Fibroblast of skin of abdomen (primary cell): ENCODE measurements at regions not wholly inside any gene's neighbourhood (a gene's known extent, or its start where the extent isn't known, plus 50 kb on each side); places are given as distances from the start of the nearest gene placed in this dataset.

Experiments
- DNase-seq: peaks from one replicate; pipeline ENCODE4 v3.0.0-alpha.2; 2013

DNA sequence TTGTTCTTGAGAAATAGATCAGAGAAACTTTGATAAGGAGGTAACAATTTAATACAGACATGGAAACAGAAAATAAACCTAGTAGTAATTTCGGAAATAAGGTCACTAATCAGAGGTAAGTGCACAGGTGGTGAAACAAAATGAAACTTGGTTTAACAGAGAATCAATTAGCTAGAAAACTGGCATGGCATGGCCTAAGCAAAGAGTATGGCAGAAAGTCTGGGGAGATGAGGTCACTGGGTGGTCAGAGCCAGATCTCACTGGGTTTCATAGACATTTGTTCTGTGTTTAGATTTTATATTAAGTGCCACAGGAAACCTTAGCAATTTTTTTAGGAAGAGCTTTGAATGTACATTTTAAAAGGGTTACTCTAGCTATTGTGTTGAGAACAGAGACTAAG, 1216.0 kb upstream of the PIK3C3 start:
- DNase-seq: no peak

DNA sequence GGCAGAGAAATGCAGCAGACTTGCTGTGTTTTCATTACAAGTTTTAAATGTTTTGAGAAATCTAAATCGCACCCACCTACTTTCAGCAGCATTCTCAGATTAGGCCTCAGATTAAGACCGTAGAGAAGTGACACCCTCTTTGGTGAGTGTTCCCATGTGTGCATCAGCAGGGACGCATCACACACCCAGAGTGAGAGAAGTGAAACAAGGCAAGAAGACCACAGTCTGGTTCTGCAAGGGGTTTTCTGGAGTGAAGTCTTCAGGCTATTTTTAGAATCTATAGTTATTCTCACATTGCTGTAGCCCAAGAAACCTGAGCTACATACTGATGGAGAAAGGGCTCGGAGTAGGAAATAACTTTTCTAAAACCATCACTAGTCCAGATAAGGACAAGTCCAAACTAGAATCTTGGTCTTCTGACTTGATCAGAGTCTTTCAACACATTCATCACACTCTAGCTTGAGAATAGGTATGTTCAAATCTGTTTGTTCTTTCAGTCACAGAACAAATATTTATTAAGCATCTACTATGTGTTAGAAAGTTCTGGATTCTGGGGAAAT, 1216.6 kb upstream of the PIK3C3 start:
- DNase-seq: no peak

DNA sequence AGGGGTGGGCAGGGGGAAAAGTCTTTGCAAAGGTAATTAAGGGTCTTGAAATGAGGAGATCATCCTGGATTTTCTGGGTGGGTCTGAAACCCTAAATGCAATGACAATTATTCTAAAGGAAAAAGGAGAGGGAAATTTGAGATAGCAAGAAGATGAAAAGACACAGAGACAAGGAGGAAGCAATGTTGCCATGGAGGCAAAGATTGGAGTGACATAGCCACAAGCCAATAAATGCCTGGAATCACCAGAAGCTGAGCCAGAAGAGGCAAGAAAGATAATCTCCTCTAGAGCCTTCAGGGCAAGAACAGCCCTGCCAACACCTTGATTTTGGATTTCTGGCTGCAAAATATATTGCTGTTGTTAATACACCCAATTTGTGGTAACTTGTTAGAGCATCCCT, 1246.3 kb upstream of the PIK3C3 start:
- no peak for DNase-seq

- DNase-seq: no peak
These were observed 1247.2 kb upstream of the PIK3C3 start for GRCh38 chr18:40707797-40708196.

DNA sequence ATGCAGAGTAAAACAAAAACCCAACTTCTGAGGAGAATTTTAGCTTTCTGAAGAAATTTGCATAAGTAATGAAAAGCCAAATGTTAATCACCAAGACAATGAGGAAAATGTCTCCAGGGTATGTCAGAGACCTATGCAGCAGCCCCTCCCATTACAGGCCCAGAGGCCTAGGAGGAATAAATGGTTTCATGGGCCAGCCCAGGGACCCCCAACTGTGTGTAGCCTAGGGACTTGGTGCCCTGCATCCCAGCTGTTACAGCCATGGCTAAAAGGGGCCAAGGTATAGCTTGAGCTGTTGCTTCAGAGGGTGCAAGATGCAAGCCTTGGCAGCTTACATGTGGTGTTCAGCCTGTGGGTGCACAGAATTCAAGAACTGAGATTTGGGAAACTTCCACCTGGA, 1256.9 kb upstream of the PIK3C3 start:
- DNase-seq: no peak

DNA sequence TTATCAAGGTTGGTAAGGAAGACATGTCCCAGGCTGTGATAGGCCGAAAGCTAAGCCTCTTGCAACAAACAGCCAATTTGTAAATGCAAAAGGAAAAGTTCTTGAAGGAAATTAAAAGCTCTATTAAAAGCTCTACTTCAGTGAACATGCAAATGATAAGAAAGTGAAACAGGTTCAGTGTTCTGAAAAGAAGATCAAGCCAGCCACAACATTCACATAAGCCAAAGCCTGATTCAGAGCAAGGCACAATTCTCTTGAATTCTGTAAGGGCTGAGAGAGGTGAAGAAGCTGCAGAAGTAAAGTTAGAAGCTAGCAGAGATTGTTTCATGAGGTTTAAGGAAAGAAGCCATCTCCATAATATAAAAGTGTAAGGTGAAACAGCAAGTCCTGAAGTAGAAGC, 1259.5 kb upstream of the PIK3C3 start:
- no peak for DNase-seq

- no peak for DNase-seq
These were observed 1262.2 kb upstream of the PIK3C3 start for GRCh38 chr18:40692871-40693270.

GRCh38 chr18:40690062-40690461, 1265.0 kb upstream of the PIK3C3 start:
- no peak for DNase-seq

DNA sequence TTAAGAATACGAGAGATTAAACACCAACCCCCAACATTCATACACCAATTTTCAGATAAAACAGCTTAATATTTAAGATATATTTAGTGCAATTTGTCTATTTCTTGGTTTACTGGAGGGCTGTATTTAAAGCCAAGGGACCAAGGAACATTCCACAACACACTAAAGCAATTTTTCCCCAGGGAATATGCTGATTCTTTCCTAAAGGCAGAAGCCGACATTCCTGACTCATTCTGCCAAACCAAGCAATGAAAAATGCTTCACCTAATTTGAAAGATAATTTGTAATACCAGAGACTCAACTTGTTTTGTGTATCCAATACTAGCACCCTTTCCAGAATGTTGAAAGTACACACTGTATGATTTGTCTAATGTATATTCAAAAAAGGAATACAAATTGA, 1267.6 kb upstream of the PIK3C3 start:
- peak; percentile 53 for DNase-seq

DNA sequence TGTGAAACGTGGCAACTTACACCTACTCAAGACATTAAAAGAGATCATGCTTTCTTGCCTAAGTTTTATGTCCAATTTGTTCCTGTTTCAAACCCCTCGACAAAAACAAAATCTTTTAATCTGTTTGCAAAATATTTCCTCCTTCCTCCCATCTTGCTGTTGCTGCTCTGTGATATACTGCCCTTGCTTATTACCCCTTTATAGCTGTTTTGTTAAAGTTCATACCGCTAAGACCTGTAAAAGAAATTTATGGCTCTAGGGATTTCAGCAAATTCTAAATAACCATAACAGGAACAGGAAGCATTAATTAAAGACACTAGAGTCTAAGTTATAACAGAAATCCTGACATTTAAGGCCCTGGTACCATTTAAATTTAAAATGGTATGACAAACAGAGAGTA, 1268.2 kb upstream of the PIK3C3 start:
- no peak for DNase-seq

- DNase-seq: no peak
These were observed 1269.8 kb upstream of the PIK3C3 start for GRCh38 chr18:40685219-40685618.

DNA sequence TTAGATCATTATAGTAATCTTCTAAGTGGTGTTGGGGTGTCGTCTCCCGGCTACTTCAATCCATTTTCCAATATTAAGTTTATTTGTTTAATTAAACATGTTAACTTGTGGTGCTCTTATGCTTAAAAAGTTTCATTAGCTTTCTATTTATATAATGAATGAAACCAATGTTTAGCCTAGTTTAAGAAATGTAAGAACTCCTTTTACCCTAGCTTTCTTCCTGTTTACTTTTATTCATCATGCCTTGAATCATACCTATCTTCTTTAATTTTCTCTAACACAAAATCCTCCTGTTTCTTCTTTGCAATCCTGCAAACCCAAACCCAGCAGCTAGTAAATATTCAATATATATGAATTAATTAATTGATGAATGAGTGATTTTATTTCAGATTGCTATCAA, 1276.7 kb upstream of the PIK3C3 start:
- no peak for DNase-seq

GRCh38 chr18:40676668-40677067, 1278.4 kb upstream of the PIK3C3 start:
- no peak for DNase-seq

GRCh38 chr18:40673150-40673549, 1281.9 kb upstream of the PIK3C3 start:
- DNase-seq: no peak

GRCh38 chr18:40672590-40672989, 1282.4 kb upstream of the PIK3C3 start:
- peak; percentile 11 for DNase-seq

GRCh38 chr18:40670668-40671375, 1284.2 kb upstream of the PIK3C3 start:
- DNase-seq: no peak

GRCh38 chr18:40662898-40663437, 1292.1 kb upstream of the PIK3C3 start:
- DNase-seq: no peak

- DNase-seq: no peak
These were observed 1301.4 kb upstream of the PIK3C3 start for GRCh38 chr18:40653682-40654081.

- no peak for DNase-seq
These were observed 1302.7 kb upstream of the PIK3C3 start for GRCh38 chr18:40652321-40652720.

DNA sequence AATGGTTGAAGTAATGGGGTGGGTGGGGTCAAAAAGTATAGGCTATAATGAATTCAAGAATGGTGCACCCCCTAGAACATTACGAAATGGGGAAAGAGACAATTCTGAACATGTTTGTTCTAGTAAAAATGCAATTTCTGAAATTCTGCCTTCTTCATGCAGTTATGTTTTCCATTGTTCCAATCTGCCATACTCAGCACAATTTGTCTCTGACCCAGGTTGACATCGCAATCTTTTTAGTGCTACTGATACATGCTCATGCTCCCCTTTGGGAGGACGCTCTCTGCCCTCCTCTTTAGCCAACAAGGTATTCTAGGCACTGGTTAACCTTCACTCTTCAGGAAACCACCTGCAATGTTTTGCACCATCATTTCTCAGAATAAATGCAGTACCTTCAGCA, 1303.9 kb upstream of the PIK3C3 start:
- DNase-seq: no peak

DNA sequence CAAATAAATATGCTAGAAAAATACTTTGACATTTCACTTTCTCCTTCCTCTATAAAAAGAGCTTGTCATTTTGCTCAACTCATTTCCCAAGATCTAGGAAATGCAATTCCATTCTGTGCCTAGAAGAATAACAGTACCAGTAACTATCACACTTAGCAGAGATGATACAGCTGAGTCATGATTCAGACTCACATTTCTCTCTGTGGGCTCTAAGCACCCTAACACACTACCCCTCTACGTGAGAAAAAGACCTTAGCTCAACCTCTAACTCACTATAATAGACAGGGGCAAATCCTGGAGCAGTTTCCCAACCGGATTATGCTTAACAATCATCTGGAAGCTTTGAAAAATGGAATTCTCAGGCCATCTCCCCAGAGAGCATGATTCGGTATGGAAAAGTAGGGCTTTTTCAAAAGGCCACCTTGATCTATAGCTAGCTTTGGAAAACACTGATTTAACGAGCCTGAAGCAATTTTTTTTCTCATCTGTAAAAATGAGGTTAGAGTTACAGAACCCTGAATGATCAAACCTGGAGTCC, 1312.3 kb upstream of the PIK3C3 start:
- peak; percentile 1 for DNase-seq

GRCh38 chr18:40631319-40631718, 1323.7 kb upstream of the PIK3C3 start:
- no peak for DNase-seq

GRCh38 chr18:40630496-40630895, 1324.5 kb upstream of the PIK3C3 start:
- DNase-seq: no peak

DNA sequence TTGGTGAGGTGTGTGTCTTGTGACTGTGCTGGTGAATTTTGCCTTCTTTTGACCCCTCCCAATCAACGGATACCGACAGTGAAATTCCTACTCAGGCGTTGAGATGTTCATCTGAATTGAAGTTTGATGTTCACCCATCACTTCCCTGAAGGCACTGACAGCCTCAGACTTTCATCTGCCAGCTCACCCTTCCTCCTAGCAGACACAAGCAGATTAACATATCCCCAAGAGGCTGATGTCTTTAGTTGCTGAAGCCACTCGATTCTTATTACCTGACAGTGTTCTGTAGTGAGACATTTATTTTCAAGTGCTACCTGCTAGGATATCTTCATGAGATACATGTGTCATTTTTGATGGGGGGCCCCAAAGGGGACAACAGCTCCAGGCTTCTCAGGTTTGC, 1330.1 kb upstream of the PIK3C3 start:
- no peak for DNase-seq
